Choroid plexus epithelial cell (primary cell): ENCODE measurements at regions not wholly inside any gene's neighbourhood (a gene's known extent, or its start where the extent isn't known, plus 50 kb on each side); places are given as distances from the start of the nearest gene placed in this dataset.
"Not testable (repeated sequence)": the region's sequence is repeated elsewhere in the genome, so short reads cannot be mapped to it uniquely, and the experiment has no call there.

Source experiments
- DNase-seq: peaks from one replicate; pipeline ENCODE4 v3.0.0-alpha.2; 2010; ENCODE audit warnings: low read depth
- H3K4me3 ChIP-seq: 2 replicates; pipeline ENCODE4 v1.5.1; 2011; ENCODE audit warnings: low read depth, mild to moderate bottlenecking, control low read depth, low read length, moderate library complexity
- TF ChIP-seq, protein P1 (sequence below): conservative IDR thresholded peaks from 2 replicates; pipeline ENCODE4 v1.5.1; 2011; ENCODE audit warnings: low read depth, mild to moderate bottlenecking, control low read depth, inconsistent platforms, low read length, moderate library complexity

DNA sequence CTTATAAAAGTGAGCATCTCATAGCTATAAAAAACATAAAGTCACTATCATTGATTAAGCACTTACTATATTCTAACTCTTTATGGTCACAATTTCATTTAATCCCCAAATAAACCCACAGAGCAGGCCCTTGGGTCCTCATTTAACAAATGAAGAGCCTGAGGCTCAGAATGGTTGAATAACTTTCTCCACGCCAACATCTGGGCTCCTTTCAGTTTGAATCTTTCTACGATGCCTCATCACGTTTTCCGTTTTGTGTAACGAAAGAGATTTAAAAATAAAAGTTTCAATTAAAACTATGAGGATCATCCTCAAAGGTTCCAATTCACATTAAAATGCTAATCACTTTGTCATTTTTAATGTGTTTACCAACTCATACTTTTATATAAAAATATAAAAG is 74.2 kb upstream of the ADAMTS18 start:
- no peak for DNase-seq
- TF ChIP-seq, protein P1, sequence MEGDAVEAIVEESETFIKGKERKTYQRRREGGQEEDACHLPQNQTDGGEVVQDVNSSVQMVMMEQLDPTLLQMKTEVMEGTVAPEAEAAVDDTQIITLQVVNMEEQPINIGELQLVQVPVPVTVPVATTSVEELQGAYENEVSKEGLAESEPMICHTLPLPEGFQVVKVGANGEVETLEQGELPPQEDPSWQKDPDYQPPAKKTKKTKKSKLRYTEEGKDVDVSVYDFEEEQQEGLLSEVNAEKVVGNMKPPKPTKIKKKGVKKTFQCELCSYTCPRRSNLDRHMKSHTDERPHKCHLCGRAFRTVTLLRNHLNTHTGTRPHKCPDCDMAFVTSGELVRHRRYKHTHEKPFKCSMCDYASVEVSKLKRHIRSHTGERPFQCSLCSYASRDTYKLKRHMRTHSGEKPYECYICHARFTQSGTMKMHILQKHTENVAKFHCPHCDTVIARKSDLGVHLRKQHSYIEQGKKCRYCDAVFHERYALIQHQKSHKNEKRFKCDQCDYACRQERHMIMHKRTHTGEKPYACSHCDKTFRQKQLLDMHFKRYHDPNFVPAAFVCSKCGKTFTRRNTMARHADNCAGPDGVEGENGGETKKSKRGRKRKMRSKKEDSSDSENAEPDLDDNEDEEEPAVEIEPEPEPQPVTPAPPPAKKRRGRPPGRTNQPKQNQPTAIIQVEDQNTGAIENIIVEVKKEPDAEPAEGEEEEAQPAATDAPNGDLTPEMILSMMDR, result no peak
- no peak overlapping the region for H3K4me3 ChIP-seq

DNA sequence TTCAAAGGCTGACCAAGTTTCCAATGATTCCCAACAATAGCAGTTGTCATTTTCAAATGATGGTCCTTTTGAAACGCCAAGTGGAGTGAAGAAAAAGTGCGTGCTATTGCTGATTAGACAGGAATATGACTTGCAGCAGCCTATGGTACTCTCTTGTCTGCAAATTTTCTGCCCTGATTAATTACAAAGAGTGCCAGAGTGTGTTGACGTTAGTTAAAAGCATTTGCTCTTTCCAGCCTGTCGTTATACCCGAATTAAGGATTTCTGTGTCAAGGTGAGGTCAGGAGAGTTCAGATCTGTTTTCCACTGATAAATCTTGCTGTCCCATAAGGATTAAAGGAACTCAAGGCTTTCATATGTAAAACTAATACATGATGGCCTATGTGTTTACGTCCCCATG is 75.0 kb upstream of the ADAMTS18 start:
- TF ChIP-seq, protein P1, result no peak
- no peak overlapping the region for H3K4me3 ChIP-seq

DNA sequence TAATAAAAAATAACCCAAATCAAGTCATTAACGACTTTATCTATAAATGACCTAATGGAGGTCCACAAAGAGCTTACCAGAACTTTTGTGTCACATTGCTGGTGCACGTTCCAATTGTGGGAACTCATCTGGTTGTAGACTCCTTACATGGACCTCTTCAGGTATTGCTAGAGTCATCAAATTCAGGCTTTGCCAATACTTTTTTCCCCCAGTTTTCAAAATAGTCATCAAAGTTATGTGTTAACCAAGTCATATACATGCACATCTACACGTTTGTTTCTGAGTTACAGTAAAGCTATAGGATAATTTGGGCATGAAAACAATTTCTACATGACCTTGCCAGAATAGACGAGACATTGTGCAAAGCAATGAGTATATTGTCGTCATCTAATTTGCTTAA is 76.2 kb upstream of the ADAMTS18 start:
- no peak for DNase-seq
- TF ChIP-seq, protein P1, result no peak
- H3K4me3 ChIP-seq, result no peak overlapping the region

More for the DNA sequence above, 75.0 kb upstream of the ADAMTS18 start:
- DNase-seq, result no peak

DNA sequence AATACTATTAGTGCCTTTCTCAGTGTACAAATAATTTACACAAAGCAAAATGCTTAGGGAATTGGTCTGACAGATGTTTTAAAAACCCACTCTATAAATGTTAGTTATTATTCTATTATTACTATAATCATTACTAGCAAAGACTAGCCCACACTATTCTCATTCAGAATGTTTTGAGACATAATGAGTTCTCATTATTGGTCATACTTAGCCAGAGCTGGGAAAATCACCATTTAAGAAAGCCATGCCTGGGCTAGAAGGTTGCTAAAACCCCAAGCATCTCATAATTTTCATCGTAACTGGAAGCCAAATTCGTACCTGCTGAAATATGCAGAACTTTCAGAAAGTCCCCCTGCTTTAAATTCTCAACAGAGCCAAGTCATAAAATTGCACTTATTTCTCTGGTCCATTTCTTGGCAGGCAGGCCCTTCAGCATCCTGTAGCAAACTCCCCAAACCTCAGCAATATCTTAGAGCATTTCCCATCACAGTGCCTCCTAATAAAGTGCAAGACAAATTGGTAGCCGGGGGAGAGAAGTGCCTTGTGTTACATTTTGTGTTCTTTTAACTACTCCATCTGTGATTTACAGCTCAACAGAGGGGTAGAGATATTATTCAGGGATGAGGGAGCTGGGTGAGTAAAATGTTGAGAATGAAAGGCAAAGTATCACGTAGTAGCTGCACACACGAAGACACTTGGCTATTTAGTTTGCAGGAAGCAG is 79.8 kb upstream of the ADAMTS18 start:
- TF ChIP-seq, protein P1, result no peak
- H3K4me3 ChIP-seq, result no peak overlapping the region
- no peak for DNase-seq

DNA sequence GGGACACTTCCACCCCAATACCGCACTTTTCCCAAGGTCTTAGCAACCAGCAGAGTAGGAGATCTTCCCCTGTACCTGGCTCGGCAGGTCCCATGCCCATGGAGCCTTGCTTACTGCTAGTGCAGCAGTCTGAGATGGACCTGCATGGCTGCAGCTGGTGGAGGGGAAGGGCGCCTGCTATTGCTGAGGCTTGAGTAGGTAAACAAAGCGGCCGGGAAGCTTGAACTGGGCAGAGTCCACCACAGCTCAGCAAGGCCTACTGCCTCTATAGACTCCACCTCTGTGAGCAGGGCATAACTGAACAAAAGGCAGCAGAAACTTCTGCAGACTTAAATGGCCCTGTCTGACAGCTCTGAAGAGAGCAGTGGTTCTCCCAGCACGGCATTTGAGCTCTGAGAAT is 90.4 kb upstream of the ADAMTS18 start:
- DNase-seq, H3K4me3 ChIP-seq: not testable (repeated sequence)

DNA sequence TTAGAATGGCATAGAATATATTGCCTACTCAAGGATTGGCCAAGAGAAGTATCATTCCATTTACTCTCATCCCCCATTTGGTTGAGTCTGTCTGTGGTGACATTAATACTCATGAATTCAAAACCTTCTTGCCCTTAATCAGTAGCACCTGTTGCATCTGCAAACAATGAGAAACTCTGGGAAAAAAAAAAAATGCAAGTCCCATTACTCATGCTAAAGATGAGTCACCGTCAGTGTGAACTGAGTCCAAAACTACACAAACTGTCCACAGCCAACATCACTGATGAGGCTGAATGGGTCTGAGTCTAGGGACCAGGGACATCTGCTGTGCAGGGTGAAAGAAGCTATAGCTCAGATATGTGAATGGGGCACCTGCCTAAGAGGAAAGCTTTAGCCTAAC is 96.9 kb upstream of the ADAMTS18 start:
- H3K4me3 ChIP-seq, result no peak overlapping the region
- TF ChIP-seq, protein P1, result no peak
- DNase-seq, result peak; percentile 66

DNA sequence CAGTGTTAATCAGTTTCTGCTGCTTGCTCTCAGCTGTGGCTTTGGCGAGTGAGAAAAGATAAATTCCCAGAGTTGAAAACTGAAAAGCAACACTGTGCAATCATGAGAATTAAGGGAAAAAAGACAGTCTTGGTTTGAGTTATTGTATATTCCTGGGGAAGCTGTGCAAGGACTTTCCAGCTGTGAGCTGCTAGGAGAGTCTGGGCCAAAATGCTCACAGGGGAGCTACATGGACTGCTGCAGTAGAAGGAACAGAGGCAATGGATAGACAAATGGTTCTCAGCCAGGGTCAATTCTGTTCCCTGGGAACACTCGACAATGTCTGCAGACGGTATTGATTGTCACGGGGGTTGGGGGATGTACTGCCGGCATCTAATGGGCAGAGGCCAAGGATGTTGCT is 102.0 kb upstream of the ADAMTS18 start:
- H3K4me3 ChIP-seq, result no peak overlapping the region
- DNase-seq, result no peak
- TF ChIP-seq, protein P1, result no peak
